GM18867 (cell line): ENCODE measurements at regions not wholly inside any gene's neighbourhood (a gene's known extent, or its start where the extent isn't known, plus 50 kb on each side); places are given as distances from the start of the nearest gene placed in this dataset.
A peak's percentile ranks its signal among the peaks of the same experiment; 100 is the strongest.
"Not testable (repeated sequence)": the region's sequence is repeated elsewhere in the genome, so short reads cannot be mapped to it uniquely, and the experiment has no call there.

ENCODE experiments used
- ATAC-seq: cut with Tn5 transposase; IDR thresholded peaks from one replicate; pipeline ENCODE4 v1.9.1; 2021; ENCODE audit warnings: mild to moderate bottlenecking, moderate library complexity; ENCODE audit not compliant: unreplicated experiment

DNA sequence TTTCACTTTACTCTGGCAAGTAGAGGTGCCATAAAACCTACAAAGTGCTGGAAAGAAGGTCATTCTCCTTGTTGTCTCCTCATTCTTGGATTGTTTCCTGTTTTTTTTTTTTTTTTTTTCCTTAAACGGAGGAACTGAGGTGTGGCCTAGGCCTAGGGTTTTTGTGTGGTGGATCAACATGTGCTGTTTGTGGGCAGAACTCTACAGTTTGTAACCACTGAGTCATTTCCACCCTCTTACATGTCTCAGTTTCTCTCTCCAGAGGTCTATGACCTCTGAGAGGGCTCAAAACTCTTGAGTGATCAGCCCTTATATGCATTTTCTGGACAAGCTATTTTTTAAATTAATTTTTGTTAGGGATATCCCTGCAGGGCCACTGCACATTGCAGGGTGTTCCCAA, 296.0 kb downstream of the PPP1R3A start:
- peak; percentile 76 for ATAC-seq

DNA sequence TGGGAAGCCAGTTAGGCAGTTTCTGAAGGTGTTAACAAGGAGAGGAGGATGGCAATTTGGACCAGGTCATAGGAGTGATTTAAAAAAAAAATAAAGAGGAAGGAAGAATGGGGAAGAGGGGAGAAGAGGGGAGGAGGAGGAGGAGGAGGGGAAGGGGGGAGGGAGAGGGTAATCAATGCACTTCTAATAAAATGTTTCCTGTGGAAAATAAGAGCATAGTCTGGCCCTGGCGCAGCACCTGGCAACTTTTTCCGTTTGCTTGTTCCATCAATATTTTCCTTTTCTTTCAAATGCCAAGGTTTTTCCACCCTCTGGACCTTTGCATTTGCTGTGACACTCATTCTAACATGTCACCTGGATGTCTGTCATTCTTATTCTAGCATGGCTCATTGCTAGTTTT, 308.2 kb downstream of the PPP1R3A start:
- no peak for ATAC-seq

DNA sequence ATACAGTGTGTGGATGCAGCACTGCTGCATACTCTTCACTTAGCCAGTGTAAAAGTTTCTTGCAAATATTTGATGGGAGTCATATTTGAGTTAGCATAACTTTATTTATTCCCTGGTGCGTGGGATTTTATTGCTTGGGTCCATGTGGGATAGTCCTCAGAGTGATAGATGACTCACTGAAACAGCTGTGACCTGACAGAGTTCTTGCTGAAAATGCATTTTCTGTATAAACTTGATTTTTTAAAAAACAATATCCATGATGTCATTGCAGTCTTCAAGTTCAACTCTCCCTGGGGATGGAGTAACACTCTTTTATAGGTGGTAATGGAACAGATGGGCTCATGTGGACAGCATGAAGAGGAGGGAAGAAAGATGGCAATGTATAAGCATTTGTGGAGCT, 310.0 kb downstream of the PPP1R3A start:
- ATAC-seq, result no peak

DNA sequence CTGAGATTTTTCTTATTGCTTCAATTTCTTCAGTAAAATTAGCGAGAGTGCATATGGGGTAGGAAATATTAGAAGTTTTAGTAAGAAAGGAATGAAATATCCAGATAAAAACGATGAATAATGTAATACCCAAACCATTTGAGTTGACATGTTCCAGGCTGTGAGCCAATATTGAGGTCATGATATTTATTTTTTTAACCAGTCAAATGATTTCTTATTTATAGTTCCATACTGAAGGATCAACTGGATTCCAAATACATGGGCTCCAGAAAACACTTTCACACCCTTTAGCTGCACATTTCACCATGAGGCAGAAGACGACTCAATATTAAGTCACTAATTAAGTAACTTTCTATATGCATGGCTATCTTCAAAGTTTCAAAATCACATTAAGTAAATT, 312.5 kb downstream of the PPP1R3A start:
- no peak for ATAC-seq

DNA sequence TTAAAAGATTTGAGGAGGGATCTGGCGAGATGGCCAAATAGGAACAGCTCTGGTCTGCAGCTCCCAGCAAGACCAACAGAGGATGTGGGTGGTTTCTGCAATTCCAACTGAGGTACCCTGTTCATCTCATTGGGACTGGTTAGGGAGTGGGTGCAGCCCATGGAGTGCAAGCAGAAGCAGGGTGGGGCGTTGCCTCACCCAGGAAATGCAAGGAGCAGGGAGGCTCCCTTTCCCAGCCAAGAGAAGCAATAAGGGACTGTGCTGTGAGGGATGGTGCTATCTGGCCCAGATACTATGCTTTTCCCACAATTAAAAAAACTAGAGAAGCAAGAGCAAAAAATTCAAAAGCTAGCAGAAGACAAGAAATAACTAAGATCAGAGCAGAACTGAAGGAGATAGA, 318.4 kb downstream of the PPP1R3A start:
- not testable (repeated sequence) for ATAC-seq

DNA sequence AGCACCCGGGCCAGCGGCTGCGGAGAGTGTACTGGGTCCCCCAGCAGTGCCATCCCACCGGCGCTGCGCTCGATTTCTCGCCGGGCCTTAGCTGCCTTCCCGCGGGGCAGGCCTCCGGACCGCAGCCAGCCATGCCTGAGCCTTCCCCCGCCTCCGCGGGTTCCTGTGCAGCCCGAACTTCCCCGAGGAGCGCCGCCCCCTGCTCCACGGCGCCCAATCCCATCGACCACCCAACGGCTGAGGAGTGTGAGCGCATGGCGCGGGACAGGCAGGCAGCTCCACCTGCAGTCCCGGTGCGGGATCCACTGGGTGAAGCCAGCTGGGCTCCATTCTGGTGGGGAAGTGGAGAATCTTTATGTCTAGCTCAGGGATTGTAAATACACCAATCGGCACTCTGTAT, 325.4 kb downstream of the PPP1R3A start:
- ATAC-seq, result not testable (repeated sequence)

DNA sequence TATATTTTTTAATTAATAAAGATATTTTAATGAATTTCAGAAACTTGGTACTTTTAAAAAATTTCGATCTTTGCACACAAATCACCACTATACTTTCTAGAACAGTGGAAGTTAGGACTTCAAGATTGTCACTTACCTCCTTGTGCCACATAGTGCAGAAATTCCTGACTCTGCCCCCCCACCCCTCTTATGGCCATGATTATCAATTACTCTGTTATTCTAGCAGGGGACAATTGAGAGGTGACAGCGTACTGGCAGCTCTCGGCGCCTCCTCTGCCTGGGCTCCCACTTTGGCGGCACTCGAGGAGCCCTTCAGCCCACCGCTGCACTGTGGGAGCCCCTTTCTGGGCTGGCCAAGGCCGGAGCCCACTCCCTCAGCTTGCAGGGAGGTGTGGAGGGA, 325.9 kb downstream of the PPP1R3A start:
- ATAC-seq, result not testable (repeated sequence)

DNA sequence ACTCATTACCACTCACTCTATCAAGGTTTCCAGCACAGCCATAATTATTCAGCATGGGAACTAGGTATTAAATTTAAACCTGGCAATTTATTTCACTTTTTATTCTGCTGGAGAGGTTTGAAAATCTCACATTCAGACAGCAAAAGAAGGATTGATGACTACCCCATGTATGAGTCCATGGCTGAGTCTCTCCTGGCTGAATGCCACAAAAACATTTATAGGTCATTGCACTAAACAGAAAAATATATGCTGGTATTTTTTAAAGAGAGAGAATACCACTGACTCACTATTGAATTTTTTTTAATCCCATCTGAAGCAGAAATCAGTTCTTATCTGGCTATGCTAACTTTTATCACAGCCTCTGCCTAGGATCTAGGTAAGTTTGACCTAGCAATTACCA, 336.3 kb downstream of the PPP1R3A start:
- no peak for ATAC-seq

DNA sequence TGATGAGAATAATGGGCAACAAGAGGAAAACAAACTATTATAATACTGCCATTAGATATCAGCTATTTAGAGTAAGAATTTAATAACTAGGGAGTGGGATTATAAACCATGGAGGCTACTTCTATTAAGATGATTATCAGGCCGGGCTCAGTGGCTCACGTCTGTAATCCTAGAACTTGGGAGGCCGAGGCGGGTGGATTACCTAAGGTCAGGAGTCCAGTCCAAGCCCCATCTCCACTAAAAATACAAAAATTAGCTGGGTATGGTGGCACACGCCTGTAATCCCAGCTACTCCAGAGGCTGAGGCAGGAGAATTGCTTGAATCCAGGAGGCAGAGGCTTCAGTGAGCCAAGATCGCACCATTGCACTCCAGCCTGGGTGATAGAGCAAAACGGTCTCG, 355.6 kb downstream of the PPP1R3A start:
- not testable (repeated sequence) for ATAC-seq

DNA sequence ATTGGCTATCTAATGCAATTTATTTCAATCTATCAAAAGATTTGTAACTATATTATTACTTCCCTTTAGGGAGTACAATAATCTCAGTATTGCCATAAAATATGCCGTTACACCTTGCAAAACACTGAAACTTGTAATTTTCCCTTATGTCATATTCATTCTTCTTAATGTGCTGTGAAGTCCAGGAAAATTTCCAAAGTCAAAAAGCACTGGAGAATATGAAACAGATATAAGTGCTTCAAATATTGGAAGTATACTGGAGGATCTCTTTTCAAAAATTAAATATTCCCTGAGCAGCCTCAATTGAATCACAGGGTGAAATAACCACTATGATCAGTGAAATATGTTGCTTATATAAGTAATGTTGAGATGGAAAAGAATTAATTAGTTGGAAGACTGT, 356.0 kb downstream of the PPP1R3A start:
- no peak for ATAC-seq

DNA sequence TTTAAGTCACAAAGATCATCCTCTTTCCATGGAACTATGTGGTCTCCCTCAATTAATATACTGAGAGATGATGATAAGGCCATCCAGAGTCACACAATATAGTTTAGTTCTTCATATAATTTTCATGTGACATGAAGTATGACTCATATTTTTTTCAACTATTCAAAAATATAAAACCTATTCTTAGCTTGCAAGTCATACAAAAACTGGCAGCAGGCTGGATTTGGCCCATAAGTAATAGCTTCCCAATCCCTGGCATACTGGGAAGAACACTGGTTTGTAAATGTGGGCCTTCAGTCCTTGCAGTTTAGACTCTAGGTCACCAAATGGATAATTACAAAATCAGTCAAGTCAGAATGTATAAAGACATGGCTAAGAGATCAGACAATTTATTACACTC, 356.6 kb downstream of the PPP1R3A start:
- ATAC-seq, result no peak

DNA sequence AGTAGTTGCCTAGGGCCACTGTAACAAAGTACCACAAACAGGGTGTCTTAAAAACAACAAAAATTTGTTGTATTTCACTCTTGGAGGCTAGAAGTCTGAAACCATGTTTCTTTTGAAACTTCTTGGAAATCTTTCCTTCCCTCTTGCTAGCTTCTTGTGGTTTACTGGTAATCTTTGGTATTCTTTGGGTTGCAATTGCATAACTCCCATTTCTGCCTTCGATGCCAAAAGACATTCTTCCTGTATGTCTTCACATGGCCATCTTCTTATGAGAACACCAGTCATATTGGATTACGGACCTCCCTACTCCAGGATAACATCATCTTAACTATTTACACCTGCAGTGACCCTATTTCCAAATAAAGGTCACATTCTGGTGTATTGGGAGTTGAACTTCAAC, 357.4 kb downstream of the PPP1R3A start:
- no peak for ATAC-seq

DNA sequence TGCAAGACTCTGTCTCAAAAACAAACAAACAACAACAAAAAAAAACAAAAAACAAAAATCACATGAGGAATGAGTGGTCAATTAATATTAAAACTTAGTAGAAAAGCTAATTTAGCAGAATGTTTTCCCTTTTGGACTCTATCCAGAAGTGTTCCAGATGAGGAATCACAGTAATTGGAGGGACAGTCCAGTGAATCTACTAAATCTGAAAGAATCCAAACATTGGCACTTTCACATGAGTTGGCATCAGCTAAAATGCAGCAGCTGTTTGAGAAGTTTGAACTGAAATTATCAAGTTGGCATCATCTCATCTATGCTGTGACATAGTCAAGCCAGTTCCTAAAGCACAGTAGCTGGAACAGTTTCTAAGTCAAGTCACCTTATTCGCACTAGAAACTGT, 367.8 kb downstream of the PPP1R3A start:
- no peak for ATAC-seq

DNA sequence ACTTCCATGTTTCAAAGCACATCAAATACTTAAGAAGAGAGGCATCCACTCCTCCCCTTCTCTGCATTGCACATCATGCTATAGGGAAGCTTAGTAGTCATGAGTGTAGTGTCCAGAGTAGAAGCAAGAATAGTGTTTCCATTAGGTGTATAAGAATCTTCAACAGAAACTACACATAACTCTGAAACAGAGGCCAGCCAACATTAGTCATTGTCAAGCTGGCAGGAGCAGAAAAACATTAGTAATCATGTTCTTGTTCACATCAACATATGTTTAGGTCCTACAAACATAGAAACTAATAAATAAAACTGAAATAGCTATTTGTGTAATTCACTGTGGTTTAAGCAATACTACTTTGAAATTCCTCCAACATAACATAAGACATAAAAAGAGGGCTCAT, 370.2 kb downstream of the PPP1R3A start:
- ATAC-seq, result peak; percentile 72

DNA sequence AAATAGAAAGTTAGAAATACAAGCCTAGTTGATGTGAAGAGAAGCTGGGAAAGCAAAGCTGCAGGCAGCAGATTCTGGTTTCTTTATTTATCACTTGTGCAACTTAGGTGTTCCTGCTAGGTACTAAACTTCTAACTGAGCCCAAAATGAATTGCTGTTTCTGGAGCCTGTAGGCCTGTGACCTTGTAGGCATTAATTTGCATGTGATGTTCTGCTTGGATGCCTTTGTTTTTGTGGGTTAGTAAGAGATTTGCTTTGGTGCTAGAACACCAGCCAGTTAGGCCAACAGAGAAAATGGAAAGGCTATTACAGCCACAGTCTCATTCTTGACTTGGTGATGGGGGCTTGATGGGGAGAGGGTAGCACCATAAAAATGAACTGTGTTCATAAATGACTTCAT, 370.7 kb downstream of the PPP1R3A start:
- ATAC-seq, result peak; percentile 80

DNA sequence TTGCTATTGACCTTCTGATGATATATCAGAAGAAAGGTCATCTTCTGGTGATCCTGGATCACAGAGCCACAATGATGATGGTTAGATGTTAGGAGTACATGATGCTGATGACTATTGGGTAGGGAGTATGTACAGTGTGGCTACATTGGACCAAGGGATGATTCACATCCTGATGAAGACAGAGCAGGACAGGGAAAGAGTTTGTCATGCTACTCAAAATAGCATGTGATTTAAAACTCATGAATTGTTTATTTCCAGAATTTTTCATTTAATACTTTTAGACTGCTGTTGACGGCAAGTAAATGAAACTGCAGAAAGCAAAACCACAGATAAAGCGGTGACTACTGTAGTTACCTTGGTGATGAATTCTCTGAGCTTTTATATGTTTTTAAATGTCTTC, 397.3 kb downstream of the PPP1R3A start:
- peak; percentile 48 for ATAC-seq

DNA sequence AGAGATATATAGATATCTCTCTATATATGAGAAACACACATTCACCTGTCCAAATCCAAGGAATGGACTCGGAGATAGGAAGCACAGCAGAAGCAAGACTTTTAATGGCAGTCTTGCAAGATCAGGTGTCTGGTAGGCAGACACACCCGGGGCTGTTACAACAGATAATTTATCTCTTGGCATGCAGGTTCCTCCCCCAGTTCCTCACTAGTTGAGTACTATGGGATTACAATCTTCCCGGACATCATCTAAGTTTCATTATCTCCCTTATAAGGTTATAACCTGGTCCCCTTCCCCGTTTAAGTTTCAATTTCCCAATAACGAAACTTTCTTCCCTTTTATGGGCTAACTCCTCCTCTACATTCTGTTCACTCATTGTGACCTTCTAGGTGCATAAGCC, 399.3 kb downstream of the PPP1R3A start:
- ATAC-seq, result no peak

DNA sequence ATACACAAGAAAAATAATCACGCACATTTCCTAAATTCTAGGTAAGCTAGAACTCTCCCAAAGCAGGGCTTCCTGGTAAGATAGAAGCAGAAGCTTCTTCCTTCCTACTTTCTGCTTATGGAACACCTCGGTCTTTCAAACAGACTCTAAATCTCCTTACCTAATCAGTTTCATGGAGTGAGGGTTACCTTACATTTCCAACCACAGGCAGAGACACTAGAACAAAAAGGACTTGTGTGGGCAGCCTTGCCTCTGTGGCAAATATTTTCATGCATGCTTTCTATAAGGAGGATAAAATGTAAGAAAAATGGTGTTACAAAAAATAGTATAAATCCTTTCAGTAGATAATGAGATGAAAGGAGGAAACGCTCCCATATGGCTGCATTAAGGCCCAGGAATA, 386.3 kb upstream of the SMIM30 start:
- no peak for ATAC-seq

DNA sequence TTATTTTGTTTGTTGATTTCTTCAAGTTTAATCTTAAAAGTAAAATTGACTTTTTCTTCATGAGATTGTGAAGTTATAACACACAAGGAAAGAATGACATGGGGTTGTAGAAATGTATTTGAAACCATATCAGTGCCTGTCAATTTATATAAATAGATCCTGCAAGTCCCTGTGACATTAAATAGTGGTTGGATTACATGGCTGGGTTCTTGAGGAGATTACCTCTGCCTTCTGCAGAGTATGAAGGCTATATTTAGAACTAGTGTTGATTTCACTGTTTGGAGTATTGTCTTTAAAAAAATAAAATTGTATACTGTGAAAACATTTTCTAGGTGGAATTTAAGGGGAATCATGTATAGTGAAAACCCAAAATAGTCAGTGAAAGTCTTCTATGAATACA, 385.8 kb upstream of the SMIM30 start:
- ATAC-seq, result no peak

DNA sequence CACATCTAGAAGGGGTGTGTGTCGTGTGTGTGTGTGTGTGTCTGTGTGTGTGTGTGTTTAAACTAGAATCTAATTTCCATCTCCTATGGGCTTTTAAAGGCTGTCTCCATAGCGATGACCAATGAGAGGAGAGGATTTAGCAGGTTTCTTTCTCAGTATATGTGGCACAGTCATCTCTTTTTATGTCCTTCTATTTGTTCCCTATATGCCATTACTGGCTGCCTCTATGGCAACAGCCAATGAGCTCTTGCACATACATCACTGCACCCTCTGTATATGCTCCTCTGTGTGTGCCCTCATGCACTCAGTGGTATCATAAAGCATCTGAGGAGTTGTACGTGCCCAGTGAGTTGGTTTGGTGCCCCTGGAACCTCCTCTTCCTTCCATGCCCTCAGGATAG, 378.2 kb upstream of the SMIM30 start:
- ATAC-seq, result not testable (repeated sequence)

DNA sequence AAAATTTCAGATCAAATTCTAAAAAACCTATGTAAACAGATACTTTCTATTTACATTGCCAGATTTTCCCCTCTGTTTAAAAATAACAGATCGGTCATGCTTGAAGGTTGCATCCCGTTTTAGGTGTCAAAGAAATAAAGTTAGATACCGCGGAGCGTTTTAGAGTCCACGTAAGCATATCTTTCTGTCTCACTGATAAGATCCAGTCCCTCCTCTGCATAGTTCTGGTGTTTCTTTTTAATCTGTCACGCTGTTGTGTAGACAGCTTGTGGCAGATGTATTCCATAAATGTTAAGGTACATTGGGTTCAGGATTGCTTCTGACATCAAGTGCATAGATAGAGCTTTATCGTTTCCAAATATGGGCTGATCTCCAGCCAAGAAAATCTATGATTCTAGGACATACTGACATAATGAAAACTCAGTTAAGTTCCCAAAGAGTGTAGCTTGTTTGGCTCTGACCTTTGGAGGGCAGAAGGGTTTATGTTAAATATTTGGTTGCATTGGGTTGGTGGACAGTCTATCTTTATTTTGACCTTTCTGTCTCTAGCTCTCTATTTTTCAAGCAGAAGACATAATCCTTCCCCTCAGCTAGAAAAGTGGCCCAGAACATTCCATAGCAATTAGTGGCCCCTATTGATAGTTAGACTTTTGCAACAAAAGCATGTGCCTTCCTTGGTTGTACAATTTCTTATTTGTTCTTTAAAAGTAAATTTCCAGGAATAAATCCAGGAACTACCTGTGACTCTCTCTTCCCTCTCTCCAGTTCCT, 376.6 kb upstream of the SMIM30 start:
- ATAC-seq, result peak; percentile 46

DNA sequence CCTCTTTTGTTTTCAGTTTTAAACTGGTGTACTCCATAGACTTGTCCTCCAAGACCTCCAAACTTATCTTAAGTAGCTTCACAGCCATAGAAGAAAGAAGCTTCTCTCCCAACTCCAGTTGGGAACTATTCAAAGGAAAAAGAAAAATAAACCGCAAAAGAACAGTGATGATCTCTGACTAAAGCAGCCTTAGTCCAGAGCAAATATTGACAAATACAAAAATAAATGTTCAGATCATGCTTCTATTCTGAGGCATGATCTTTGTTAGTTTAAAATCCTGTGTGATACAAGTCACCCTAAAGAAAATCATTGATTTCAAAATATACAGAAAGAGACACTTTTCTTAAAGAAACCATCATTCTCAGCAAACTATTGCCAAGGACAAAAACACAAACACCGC, 373.0 kb upstream of the SMIM30 start:
- ATAC-seq, result no peak
